Parathyroid adenoma (tissue), 2 donors: ENCODE measurements at regions not wholly inside any gene's neighbourhood (a gene's known extent, or its start where the extent isn't known, plus 50 kb on each side); places are given as distances from the start of the nearest gene placed in this dataset.
"Not testable (repeated sequence)": the region's sequence is repeated elsewhere in the genome, so short reads cannot be mapped to it uniquely, and the experiment has no call there.

Source experiments
- H2AFZ ChIP-seq: fragments of 300-600 bp; sonication (generic); one replicate; pipeline ENCODE4 v1.7.0; 2017; ENCODE audit warnings: antibody characterized with exemption, mild to moderate bottlenecking
- H3K27ac ChIP-seq: fragments of 300-600 bp; sonication (generic); one replicate; pipeline ENCODE4 v1.7.0; 2017
- H3K27me3 ChIP-seq: fragments of 300-600 bp; sonication (generic); one replicate; pipeline ENCODE4 v1.7.0; 2017; ENCODE audit warnings: low read length; ENCODE audit not compliant: control insufficient read depth, insufficient read depth
- H3K36me3 ChIP-seq: fragments of 300-600 bp; sonication (generic); one replicate; pipeline ENCODE4 v1.7.0; 2017; ENCODE audit warnings: low read length; ENCODE audit not compliant: control insufficient read depth, insufficient read depth
- H3K4me1 ChIP-seq: fragments of 300-600 bp; sonication (generic); one replicate; pipeline ENCODE4 v1.7.0; 2017; ENCODE audit warnings: control low read depth
- H3K4me2 ChIP-seq: fragments of 300-600 bp; sonication (generic); one replicate; pipeline ENCODE4 v1.7.0; 2017; ENCODE audit warnings: low read length
- H3K4me3 ChIP-seq: fragments of 300-600 bp; sonication (generic); one replicate; pipeline ENCODE4 v1.7.0; 2017; ENCODE audit warnings: low read depth, low read length
- H3K79me2 ChIP-seq: fragments of 300-600 bp; sonication (generic); one replicate; pipeline ENCODE4 v1.7.0; 2017; ENCODE audit warnings: control low read depth
- H3K9ac ChIP-seq: fragments of 300-600 bp; sonication (generic); one replicate; pipeline ENCODE4 v1.7.0; 2017; ENCODE audit warnings: mild to moderate bottlenecking
- H3K9me3 ChIP-seq: fragments of 300-600 bp; sonication (generic); one replicate; pipeline ENCODE4 v1.7.0; 2017; ENCODE audit warnings: low read length; ENCODE audit not compliant: control insufficient read depth
- TF ChIP-seq, protein P1 (sequence below): fragments of 300-600 bp; sonication (generic); IDR thresholded peaks from one replicate; pipeline ENCODE4 v1.7.0; 2017; ENCODE audit warnings: antibody characterized with exemption, mild to moderate bottlenecking
- donor health status: primary hyperparathyroidism.

DNA sequence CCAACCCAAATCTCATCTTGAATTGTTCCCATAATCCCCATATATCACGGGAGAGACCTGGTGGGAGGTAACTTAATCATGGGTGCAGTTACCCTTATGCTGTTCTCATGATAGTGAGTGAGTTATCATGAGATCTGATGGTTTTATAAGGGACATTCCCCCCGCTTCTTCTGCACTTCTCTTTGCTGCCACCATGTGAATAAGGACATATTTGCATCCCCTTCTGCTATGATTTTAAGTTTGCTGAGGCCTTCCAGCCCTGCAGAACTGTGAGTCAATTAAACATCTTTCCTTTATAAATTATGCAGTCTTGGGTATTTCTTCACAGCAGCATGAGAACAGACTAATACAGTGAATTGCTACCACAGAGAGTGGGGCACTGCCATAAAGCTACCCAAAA, 179.1 kb downstream of the LRIG3 start:
- no peaks in the 10 kb centered on the region for H3K36me3 ChIP-seq
- no peaks in the 10 kb centered on the region for H3K9me3 ChIP-seq
- TF ChIP-seq, protein P1, sequence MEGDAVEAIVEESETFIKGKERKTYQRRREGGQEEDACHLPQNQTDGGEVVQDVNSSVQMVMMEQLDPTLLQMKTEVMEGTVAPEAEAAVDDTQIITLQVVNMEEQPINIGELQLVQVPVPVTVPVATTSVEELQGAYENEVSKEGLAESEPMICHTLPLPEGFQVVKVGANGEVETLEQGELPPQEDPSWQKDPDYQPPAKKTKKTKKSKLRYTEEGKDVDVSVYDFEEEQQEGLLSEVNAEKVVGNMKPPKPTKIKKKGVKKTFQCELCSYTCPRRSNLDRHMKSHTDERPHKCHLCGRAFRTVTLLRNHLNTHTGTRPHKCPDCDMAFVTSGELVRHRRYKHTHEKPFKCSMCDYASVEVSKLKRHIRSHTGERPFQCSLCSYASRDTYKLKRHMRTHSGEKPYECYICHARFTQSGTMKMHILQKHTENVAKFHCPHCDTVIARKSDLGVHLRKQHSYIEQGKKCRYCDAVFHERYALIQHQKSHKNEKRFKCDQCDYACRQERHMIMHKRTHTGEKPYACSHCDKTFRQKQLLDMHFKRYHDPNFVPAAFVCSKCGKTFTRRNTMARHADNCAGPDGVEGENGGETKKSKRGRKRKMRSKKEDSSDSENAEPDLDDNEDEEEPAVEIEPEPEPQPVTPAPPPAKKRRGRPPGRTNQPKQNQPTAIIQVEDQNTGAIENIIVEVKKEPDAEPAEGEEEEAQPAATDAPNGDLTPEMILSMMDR: no peak
- no peak overlapping the region for H3K4me2 ChIP-seq
- no peak overlapping the region for H3K27ac ChIP-seq
- H2AFZ ChIP-seq: no peak overlapping the region
- no peaks in the 10 kb centered on the region for H3K79me2 ChIP-seq
- H3K9ac ChIP-seq: no peak overlapping the region
- no peak overlapping the region for H3K4me3 ChIP-seq
- no peaks in the 10 kb centered on the region for H3K27me3 ChIP-seq
- no peaks in the 10 kb centered on the region for H3K4me1 ChIP-seq

DNA sequence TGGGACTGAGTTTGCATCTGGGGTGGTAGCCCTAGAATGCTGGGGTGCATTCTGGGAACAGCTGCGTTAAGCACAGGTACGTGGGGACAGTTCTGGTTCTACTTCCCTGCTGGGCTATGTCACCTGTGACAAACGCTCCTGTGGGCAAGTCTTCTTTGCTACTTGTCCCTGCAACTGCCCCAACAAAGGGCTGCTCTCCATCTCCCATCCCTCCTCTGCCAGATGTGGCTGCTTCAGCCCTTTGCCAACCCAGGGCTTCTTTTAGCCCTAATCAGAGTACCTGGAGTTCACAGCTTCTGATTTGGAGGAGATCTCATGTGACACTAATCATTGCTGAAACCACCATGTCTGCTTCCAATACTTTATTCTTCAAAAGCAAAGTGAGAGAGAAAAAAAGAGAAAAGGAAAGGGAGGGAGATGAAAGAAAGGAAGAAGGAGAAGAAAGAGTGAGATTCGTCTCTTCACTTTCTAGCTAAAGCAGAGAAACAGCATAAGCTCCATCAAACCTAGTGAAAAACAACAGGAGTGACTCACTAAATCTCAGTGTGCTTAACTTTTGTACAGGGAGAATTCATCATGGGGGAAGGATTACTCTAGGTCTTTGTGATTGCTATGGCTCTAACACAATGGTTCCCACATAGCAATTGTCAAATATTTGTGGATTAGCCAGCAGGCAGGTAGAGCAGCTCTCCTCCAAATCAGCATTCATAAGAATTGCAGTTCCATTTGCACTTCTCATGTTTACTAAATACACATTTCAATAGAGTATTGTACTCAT, 174.8 kb downstream of the LRIG3 start:
- Histone ChIP-seq H3K4me1 (no peaks in the 10 kb centered on the region), H3K9me3 (no peaks in the 10 kb centered on the region), H2AFZ (no peak overlapping the region), H3K27me3 (no peaks in the 10 kb centered on the region), H3K79me2 (no peaks in the 10 kb centered on the region), H3K36me3 (no peaks in the 10 kb centered on the region), H3K4me2 (no peak overlapping the region), H3K4me3 (no peak overlapping the region), H3K9ac (no peak overlapping the region), H3K27ac (no peak overlapping the region)
- TF ChIP-seq, protein P1: no peak

DNA sequence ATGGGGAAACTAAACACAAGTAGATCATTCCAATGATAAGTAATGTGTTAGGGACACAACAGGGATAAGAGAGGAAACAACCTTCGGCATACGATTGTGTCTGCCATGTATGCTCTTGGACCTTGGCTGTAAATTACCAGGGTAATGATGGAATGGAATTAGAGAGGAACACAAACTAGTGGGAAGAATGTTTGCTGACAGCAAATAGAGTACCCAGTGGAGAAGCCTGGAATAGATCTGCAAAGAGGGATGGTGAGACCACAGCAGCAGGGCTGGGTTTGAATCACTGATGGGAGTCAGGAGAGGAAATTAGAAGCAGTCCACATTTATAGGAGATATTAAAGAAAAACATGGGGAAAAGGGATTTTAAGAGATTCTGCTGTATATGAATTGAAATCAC, 172.8 kb downstream of the LRIG3 start:
- Histone ChIP-seq H2AFZ (no peak overlapping the region), H3K9ac (no peak overlapping the region), H3K4me2 (no peak overlapping the region), H3K4me1 (no peaks in the 10 kb centered on the region), H3K27me3 (no peaks in the 10 kb centered on the region), H3K36me3 (no peaks in the 10 kb centered on the region), H3K27ac (no peak overlapping the region), H3K9me3 (no peaks in the 10 kb centered on the region), H3K4me3 (no peak overlapping the region), H3K79me2 (no peaks in the 10 kb centered on the region)
- TF ChIP-seq, protein P1: no peak

DNA sequence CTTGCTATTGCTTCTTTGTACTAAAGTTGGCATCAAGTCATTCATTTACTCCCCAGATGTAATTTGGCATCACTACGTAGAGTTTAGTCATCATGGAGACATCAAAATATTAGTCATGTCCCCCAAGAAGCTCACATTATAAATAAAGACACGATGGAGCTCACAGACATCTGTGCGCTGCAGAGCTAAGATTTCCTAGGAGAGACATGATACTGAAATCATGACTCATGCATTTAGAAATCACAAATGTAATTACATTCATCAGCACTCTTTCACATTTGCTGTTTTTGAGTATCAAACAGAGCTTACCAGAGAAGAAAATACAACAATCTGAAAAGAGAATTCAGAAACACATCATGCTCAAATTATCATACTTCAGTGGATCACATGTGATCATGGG, 169.8 kb downstream of the LRIG3 start:
- H3K9ac ChIP-seq: no peak overlapping the region
- H2AFZ ChIP-seq: no peak overlapping the region
- H3K36me3 ChIP-seq: no peaks in the 10 kb centered on the region
- H3K4me3 ChIP-seq: no peak overlapping the region
- TF ChIP-seq, protein P1: no peak
- no peaks in the 10 kb centered on the region for H3K9me3 ChIP-seq
- no peak overlapping the region for H3K4me2 ChIP-seq
- H3K79me2 ChIP-seq: no peaks in the 10 kb centered on the region
- H3K27ac ChIP-seq: no peak overlapping the region
- no peaks in the 10 kb centered on the region for H3K4me1 ChIP-seq
- H3K27me3 ChIP-seq: no peaks in the 10 kb centered on the region

DNA sequence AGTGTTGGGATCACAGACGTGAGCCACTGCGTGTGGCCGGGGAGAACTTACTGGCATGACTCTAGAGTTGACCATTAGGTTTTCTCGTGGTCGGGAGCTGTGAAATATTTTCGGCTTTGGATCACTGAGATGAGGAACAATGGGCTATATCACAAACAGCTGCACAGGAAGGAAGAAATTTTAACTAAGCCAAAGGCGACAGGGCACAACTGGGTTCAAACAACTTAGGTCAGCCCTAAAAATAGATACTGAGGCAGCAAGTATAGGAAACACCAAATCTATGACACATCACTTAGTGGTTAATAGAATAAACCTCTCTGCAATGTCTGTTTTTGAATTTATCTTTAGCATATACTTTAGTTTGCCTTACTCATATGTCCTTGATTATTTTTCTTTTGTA, 162.9 kb downstream of the LRIG3 start:
- H3K36me3 ChIP-seq: no peaks in the 10 kb centered on the region
- H3K9ac ChIP-seq: no peak overlapping the region
- no peaks in the 10 kb centered on the region for H3K4me1 ChIP-seq
- no peaks in the 10 kb centered on the region for H3K79me2 ChIP-seq
- H3K27me3 ChIP-seq: no peaks in the 10 kb centered on the region
- no peak overlapping the region for H3K27ac ChIP-seq
- H3K4me3 ChIP-seq: no peak overlapping the region
- no peak overlapping the region for H3K4me2 ChIP-seq
- H3K9me3 ChIP-seq: no peaks in the 10 kb centered on the region
- no peak overlapping the region for H2AFZ ChIP-seq
- TF ChIP-seq, protein P1: no peak

DNA sequence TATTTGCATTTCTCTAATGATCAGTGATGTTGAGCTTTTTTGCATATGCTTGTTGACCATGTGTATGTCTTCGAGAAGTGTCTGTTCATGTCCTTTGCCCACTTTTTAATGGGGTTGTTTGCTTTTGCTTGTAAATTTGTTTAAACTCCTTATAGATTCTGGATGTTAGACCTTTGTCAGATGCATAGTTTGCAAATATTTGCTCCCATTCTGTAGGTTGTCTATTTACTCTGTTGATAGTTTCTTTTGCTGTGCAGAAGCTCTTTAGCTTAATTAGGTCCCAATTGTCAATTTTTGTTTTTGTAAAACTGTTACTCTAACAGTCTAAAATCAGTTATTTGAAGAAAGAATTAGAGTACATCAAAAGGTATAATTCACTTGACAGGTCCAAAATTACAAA, 160.6 kb downstream of the LRIG3 start:
- not testable (repeated sequence) for H3K4me2 ChIP-seq, H3K9ac ChIP-seq

More for the DNA sequence above, 160.6 kb downstream of the LRIG3 start:
- not testable (repeated sequence) for H3K27me3 ChIP-seq, H3K27ac ChIP-seq, H3K9me3 ChIP-seq, H3K36me3 ChIP-seq, H2AFZ ChIP-seq, H3K79me2 ChIP-seq, H3K4me3 ChIP-seq, H3K4me1 ChIP-seq
